ENCODE measurements at regions not wholly inside any gene's neighbourhood (a gene's known extent, or its start where the extent isn't known, plus 50 kb on each side); places are given as distances from the start of the nearest gene placed in this dataset.
"Not testable (repeated sequence)": the region's sequence is repeated elsewhere in the genome, so short reads cannot be mapped to it uniquely, and the experiment has no call there.

- no peak for DNase-seq
These were observed 491.4 kb upstream of the POU3F2 start for GRCh38 chr6:98343004-98343403.

- no peak for DNase-seq
These were observed 490.6 kb upstream of the POU3F2 start for GRCh38 chr6:98343797-98344196.

GRCh38 chr6:98352348-98352747 is 482.0 kb upstream of the POU3F2 start:
- no peak for DNase-seq

- no peak for DNase-seq
These were observed 476.2 kb upstream of the POU3F2 start for GRCh38 chr6:98358173-98358572.

GRCh38 chr6:98366371-98366770 is 468.0 kb upstream of the POU3F2 start:
- DNase-seq = no peak

- DNase-seq = no peak
These were observed 453.8 kb upstream of the POU3F2 start for GRCh38 chr6:98380589-98380988.

- DNase-seq = no peak
These were observed 452.1 kb upstream of the POU3F2 start for GRCh38 chr6:98382246-98382645.

- DNase-seq = no peak
These were observed 450.0 kb upstream of the POU3F2 start for GRCh38 chr6:98384334-98384733.

- DNase-seq = no peak
These were observed 449.6 kb upstream of the POU3F2 start for GRCh38 chr6:98384801-98385200.

- DNase-seq = no peak
These were observed 438.7 kb upstream of the POU3F2 start for GRCh38 chr6:98395610-98396166.

GRCh38 chr6:98416027-98416426 is 418.3 kb upstream of the POU3F2 start:
- no peak for DNase-seq

- DNase-seq = not testable (repeated sequence)
These were observed 417.7 kb upstream of the POU3F2 start for GRCh38 chr6:98416497-98417158.

- no peak for DNase-seq
These were observed 400.9 kb upstream of the POU3F2 start for GRCh38 chr6:98433325-98434056.

GRCh38 chr6:98443633-98444032 is 390.7 kb upstream of the POU3F2 start:
- DNase-seq = no peak

GRCh38 chr6:98452685-98453084 is 381.7 kb upstream of the POU3F2 start:
- DNase-seq = no peak

- no peak for DNase-seq
These were observed 379.5 kb upstream of the POU3F2 start for GRCh38 chr6:98454809-98455322.

GRCh38 chr6:98458708-98459107 is 375.7 kb upstream of the POU3F2 start:
- no peak for DNase-seq

- DNase-seq = no peak
These were observed 371.1 kb upstream of the POU3F2 start for GRCh38 chr6:98463038-98464000.

GRCh38 chr6:98467091-98467490 is 367.3 kb upstream of the POU3F2 start:
- no peak for DNase-seq

GRCh38 chr6:98467902-98468301 is 366.5 kb upstream of the POU3F2 start:
- no peak for DNase-seq

- no peak for DNase-seq
These were observed 365.2 kb upstream of the POU3F2 start for GRCh38 chr6:98469141-98469540.

GRCh38 chr6:98470821-98471220 is 363.6 kb upstream of the POU3F2 start:
- DNase-seq = no peak

- DNase-seq = no peak
These were observed 362.9 kb upstream of the POU3F2 start for GRCh38 chr6:98471444-98471843.
